ENCODE measurements at regions not wholly inside any gene's neighbourhood (a gene's known extent, or its start where the extent isn't known, plus 50 kb on each side); places are given as distances from the start of the nearest gene placed in this dataset.

DNA sequence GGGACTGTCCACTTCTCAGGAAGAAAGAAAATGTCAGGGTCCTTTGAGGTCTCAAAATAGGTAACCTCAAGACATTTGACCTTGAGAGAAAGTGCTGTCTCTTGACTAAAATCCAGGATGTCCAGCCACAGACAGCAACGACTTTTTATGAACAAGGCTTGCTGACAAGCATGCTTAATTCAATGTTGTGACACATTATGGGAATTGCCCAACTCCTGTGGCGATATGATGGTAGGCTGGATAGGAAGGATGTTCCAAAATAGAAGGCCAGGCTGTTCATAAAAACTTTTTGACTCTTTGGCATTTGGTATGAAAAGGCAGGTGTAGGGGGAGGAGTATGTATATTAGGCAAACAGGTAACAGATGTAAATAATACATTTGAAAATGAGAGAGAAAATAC, 50.8 kb upstream of the EDNRA start:
- TF ChIP-seq CTCF (IDR thresholded peaks at IDR 0.05) (no peak), POLR2A (IDR thresholded peaks at IDR 0.05) (no peak)

Measured in breast epithelium (tissue), 3 donors.